ENCODE measurements at regions not wholly inside any gene's neighbourhood (a gene's known extent, or its start where the extent isn't known, plus 50 kb on each side); places are given as distances from the start of the nearest gene placed in this dataset.

DNA sequence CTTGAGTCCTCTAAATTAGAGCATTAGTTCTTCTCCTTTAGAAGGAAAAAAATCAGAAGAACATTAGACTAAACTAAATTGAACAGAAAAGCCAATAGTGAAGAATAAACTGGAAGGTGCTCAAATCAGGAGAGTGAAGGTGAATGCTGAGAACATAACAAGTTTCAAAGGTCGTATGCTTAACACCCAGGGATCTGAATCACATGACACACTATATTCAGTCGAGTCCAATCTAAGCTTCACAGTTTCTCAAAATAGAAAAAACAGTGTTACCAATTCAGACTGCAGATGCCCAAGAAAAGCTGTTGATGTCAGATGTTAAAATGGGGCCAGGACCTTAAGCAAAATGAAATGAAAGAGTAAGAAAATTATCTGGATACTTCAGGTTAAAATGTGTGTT is 614.5 kb downstream of the EFNA5 start:
- TF ChIP-seq, protein P1, sequence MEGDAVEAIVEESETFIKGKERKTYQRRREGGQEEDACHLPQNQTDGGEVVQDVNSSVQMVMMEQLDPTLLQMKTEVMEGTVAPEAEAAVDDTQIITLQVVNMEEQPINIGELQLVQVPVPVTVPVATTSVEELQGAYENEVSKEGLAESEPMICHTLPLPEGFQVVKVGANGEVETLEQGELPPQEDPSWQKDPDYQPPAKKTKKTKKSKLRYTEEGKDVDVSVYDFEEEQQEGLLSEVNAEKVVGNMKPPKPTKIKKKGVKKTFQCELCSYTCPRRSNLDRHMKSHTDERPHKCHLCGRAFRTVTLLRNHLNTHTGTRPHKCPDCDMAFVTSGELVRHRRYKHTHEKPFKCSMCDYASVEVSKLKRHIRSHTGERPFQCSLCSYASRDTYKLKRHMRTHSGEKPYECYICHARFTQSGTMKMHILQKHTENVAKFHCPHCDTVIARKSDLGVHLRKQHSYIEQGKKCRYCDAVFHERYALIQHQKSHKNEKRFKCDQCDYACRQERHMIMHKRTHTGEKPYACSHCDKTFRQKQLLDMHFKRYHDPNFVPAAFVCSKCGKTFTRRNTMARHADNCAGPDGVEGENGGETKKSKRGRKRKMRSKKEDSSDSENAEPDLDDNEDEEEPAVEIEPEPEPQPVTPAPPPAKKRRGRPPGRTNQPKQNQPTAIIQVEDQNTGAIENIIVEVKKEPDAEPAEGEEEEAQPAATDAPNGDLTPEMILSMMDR (IDR thresholded peaks at IDR 0.05 in 4 of 5, conservative IDR thresholded peaks at IDR 0.05 in 1 of 5), result no peak
- TF ChIP-seq POLR2A (IDR thresholded peaks at IDR 0.05), result no peak
